ENCODE measurements at regions not wholly inside any gene's neighbourhood (a gene's known extent, or its start where the extent isn't known, plus 50 kb on each side); places are given as distances from the start of the nearest gene placed in this dataset.

DNA sequence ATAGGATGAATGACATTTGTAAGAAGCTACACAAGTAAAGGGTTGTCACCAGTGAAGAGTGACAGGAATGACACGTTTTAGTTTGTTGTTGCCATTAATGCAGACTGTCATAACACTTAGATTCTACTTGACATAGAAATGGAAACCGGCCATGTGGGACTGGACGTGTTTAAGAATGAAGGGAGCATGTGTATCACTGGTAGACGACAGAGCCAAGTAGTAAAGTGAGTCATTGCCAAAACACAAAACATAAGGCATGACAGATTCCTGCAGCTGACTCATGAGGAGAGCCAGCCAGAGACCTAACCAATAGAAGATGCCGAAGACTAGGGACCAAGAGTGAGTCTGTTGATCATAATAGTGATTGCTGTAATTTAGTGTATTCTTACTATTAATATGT, 106.2 kb upstream of the PLAAT1 start:
- POLR2A ChIA-PET, result no interaction called here
- DNase-seq (ENCODE audit: extremely low read depth in 1 of 4, low spot score in 3 of 4) (no peak), FAIRE-seq (no peak), ATAC-seq (no peak)
- Histone ChIP-seq H3K27me3 (ENCODE audit: control insufficient read depth in 2 of 2, insufficient read depth in 2 of 2, low read length in 2 of 2) (no peaks in the 10 kb centered on the region), H3K4me3 (no peak overlapping the region), H3K9me3 (replicated peaks; ENCODE audit: control insufficient read depth, insufficient read depth, low read depth, low read length) (no peaks in the 10 kb centered on the region; the same call in 1 of the 2 replicates), H4K20me1 (replicated peaks; ENCODE audit: control insufficient read depth, insufficient read depth, low read length) (no peaks in the 10 kb centered on the region), H3K27ac (ENCODE audit: extremely low read depth, low read depth, low read length) (no peak overlapping the region), H3K36me3 (ENCODE audit: control insufficient read depth, insufficient read depth, low read length) (no peaks in the 10 kb centered on the region), H3K79me2 (ENCODE audit: control insufficient read depth, insufficient read depth, low read length) (no peaks in the 10 kb centered on the region), H3K9ac (ENCODE audit: insufficient read depth in 1 of 2, low read depth in 2 of 2, low read length in 2 of 2) (no peak overlapping the region), H2AFZ (ENCODE audit: low read depth, low read length) (no peak overlapping the region), H3K9me1 (ENCODE audit: control insufficient read depth, insufficient read depth, low read length) (no peaks in the 10 kb centered on the region), H3K4me2 (ENCODE audit: insufficient read depth, low read length) (no peak overlapping the region), H3K4me1 (replicated peaks in 1 of 2; ENCODE audit: control insufficient read depth in 2 of 2, insufficient read depth in 2 of 2, low read length in 2 of 2) (no peaks in the 10 kb centered on the region)
- no TSS peak for BruUV-seq (replicated peaks)
- CTCF ChIA-PET (ENCODE audit: low intra/inter-chr PET ratio), result no interaction called here
- WGBS (ENCODE audit: insufficient coverage, low coverage, missing lambda C conversion rate), result 2% methylated on average over 5 of the region's 5 CpGs
- intact Hi-C loops (cut with micrococcal nuclease) (no loop called here), in situ Hi-C loops (cut with MboI) (no loop called here)
- TF ChIP-seq, protein P1, sequence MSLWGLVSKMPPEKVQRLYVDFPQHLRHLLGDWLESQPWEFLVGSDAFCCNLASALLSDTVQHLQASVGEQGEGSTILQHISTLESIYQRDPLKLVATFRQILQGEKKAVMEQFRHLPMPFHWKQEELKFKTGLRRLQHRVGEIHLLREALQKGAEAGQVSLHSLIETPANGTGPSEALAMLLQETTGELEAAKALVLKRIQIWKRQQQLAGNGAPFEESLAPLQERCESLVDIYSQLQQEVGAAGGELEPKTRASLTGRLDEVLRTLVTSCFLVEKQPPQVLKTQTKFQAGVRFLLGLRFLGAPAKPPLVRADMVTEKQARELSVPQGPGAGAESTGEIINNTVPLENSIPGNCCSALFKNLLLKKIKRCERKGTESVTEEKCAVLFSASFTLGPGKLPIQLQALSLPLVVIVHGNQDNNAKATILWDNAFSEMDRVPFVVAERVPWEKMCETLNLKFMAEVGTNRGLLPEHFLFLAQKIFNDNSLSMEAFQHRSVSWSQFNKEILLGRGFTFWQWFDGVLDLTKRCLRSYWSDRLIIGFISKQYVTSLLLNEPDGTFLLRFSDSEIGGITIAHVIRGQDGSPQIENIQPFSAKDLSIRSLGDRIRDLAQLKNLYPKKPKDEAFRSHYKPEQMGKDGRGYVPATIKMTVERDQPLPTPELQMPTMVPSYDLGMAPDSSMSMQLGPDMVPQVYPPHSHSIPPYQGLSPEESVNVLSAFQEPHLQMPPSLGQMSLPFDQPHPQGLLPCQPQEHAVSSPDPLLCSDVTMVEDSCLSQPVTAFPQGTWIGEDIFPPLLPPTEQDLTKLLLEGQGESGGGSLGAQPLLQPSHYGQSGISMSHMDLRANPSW (CRISPR knock-in tag; IDR thresholded peaks at IDR 0.05), result no peak
- TF ChIP-seq DIDO1 (tag; IDR thresholded peaks at IDR 0.05; ENCODE audit: low read depth) (no peak), ZNF311 (CRISPR knock-in tag; IDR thresholded peaks at IDR 0.05) (no peak), ZC3H11A (IDR thresholded peaks at IDR 0.05; ENCODE audit: low read depth, low read length) (no peak), TOE1 (IDR thresholded peaks at IDR 0.05; ENCODE audit: borderline replicate concordance) (no peak), TOE1 (CRISPR knock-in tag; IDR thresholded peaks at IDR 0.05; ENCODE audit: borderline replicate concordance, low read depth) (no peak), GTF2A2 (tag; IDR thresholded peaks at IDR 0.05) (no peak), NFRKB (IDR thresholded peaks at IDR 0.05; ENCODE audit: low read depth) (no peak), U2AF2 (optimal IDR thresholded peaks at IDR 0.05; ENCODE audit: low read depth, low read length) (no peak), SRF (CRISPR knock-in tag; IDR thresholded peaks at IDR 0.05) (no peak), ZNF197 (CRISPR knock-in tag; IDR thresholded peaks at IDR 0.05; ENCODE audit: low read depth) (no peak), TSC22D4 (tag; IDR thresholded peaks at IDR 0.05) (no peak)
- TF ChIP-seq, protein P2, sequence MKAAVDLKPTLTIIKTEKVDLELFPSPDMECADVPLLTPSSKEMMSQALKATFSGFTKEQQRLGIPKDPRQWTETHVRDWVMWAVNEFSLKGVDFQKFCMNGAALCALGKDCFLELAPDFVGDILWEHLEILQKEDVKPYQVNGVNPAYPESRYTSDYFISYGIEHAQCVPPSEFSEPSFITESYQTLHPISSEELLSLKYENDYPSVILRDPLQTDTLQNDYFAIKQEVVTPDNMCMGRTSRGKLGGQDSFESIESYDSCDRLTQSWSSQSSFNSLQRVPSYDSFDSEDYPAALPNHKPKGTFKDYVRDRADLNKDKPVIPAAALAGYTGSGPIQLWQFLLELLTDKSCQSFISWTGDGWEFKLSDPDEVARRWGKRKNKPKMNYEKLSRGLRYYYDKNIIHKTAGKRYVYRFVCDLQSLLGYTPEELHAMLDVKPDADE (conservative IDR thresholded peaks at IDR 0.05; ENCODE audit: control insufficient read depth, low read depth, low read length), result no peak
- TF ChIP-seq, protein P3, sequence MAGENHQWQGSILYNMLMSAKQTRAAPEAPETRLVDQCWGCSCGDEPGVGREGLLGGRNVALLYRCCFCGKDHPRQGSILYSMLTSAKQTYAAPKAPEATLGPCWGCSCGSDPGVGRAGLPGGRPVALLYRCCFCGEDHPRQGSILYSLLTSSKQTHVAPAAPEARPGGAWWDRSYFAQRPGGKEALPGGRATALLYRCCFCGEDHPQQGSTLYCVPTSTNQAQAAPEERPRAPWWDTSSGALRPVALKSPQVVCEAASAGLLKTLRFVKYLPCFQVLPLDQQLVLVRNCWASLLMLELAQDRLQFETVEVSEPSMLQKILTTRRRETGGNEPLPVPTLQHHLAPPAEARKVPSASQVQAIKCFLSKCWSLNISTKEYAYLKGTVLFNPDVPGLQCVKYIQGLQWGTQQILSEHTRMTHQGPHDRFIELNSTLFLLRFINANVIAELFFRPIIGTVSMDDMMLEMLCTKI (IDR thresholded peaks at IDR 0.05; ENCODE audit: partially characterized antibody), result no peak
- TF ChIP-seq, protein P4, sequence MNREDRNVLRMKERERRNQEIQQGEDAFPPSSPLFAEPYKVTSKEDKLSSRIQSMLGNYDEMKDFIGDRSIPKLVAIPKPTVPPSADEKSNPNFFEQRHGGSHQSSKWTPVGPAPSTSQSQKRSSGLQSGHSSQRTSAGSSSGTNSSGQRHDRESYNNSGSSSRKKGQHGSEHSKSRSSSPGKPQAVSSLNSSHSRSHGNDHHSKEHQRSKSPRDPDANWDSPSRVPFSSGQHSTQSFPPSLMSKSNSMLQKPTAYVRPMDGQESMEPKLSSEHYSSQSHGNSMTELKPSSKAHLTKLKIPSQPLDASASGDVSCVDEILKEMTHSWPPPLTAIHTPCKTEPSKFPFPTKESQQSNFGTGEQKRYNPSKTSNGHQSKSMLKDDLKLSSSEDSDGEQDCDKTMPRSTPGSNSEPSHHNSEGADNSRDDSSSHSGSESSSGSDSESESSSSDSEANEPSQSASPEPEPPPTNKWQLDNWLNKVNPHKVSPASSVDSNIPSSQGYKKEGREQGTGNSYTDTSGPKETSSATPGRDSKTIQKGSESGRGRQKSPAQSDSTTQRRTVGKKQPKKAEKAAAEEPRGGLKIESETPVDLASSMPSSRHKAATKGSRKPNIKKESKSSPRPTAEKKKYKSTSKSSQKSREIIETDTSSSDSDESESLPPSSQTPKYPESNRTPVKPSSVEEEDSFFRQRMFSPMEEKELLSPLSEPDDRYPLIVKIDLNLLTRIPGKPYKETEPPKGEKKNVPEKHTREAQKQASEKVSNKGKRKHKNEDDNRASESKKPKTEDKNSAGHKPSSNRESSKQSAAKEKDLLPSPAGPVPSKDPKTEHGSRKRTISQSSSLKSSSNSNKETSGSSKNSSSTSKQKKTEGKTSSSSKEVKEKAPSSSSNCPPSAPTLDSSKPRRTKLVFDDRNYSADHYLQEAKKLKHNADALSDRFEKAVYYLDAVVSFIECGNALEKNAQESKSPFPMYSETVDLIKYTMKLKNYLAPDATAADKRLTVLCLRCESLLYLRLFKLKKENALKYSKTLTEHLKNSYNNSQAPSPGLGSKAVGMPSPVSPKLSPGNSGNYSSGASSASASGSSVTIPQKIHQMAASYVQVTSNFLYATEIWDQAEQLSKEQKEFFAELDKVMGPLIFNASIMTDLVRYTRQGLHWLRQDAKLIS (CRISPR knock-in tag; IDR thresholded peaks at IDR 0.05), result no peak
